IMR-90 (cell line): ENCODE measurements at regions not wholly inside any gene's neighbourhood (a gene's known extent, or its start where the extent isn't known, plus 50 kb on each side); places are given as distances from the start of the nearest gene placed in this dataset.

Experiments
- CEBPB ChIP-seq: IDR thresholded peaks from 2 replicates; pipeline ENCODE4 v1.6.1; 2012; ENCODE audit warnings: low read depth, low read length, improper control_type of control experiment
- MAFK ChIP-seq: IDR thresholded peaks from 2 replicates; pipeline ENCODE4 v1.6.1; 2012; ENCODE audit warnings: low read depth, low read length, improper control_type of control experiment
- MXI1 ChIP-seq: IDR thresholded peaks from 2 replicates; pipeline ENCODE4 v1.6.1; 2012; ENCODE audit warnings: low read depth, mild to moderate bottlenecking, low read length, moderate library complexity, borderline replicate concordance
- NFE2L2 ChIP-seq: fragments of 150-350 bp; IDR thresholded peaks from 2 replicates; pipeline ENCODE4 v1.6.1; 2016; ENCODE audit warnings: low read depth, mild to moderate bottlenecking, low read length
- POLR2A ChIP-seq: IDR thresholded peaks from 2 replicates; pipeline ENCODE4 v1.6.1; 2012; ENCODE audit warnings: mild to moderate bottlenecking, low read depth, low read length
- TF ChIP-seq, protein P1 (sequence below): conservative IDR thresholded peaks from 2 replicates; pipeline ENCODE4 v1.5.1; 2012; ENCODE audit warnings: mild to moderate bottlenecking, low read depth, low read length, improper control_type of control experiment

DNA sequence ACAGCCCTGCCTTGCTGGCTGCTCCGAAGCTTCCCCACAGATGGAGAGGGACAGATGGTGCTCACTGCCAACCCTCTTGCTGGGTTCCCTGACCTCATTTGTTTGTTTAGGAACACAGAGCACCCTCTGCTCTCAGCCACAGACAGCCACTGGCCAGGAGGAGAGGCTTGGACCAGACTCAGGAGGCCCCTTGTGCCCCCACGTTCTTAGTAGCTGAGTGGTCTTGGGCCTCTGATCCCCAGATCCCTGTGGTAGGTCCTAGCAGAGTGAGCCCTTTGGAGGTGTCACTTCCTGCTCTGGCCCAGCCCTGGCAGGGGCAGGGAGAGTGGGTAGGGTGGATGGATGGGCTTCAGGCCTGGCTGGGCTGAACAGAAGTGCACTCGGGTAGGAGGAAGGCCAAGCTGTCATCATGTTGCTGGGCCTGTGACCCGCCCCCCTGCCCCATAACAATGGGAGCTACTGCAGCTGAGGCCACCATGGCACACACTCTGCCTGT is 84.0 kb downstream of the DHCR7 start:
- TF ChIP-seq, protein P1, sequence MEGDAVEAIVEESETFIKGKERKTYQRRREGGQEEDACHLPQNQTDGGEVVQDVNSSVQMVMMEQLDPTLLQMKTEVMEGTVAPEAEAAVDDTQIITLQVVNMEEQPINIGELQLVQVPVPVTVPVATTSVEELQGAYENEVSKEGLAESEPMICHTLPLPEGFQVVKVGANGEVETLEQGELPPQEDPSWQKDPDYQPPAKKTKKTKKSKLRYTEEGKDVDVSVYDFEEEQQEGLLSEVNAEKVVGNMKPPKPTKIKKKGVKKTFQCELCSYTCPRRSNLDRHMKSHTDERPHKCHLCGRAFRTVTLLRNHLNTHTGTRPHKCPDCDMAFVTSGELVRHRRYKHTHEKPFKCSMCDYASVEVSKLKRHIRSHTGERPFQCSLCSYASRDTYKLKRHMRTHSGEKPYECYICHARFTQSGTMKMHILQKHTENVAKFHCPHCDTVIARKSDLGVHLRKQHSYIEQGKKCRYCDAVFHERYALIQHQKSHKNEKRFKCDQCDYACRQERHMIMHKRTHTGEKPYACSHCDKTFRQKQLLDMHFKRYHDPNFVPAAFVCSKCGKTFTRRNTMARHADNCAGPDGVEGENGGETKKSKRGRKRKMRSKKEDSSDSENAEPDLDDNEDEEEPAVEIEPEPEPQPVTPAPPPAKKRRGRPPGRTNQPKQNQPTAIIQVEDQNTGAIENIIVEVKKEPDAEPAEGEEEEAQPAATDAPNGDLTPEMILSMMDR, result no peak
- TF ChIP-seq POLR2A (no peak), NFE2L2 (no peak), CEBPB (no peak), MXI1 (no peak), MAFK (no peak)
